Sigmoid colon (tissue), 6 donors: ENCODE measurements at regions not wholly inside any gene's neighbourhood (a gene's known extent, or its start where the extent isn't known, plus 50 kb on each side); places are given as distances from the start of the nearest gene placed in this dataset.

ENCODE experiments used
- DNase-seq: peaks from one replicate; pipeline ENCODE4 v3.0.0-alpha.2; 2019
- H3K27ac ChIP-seq, 4 donors: fragments of 200-600 bp; sonication (generic); one replicate each; pipeline ENCODE4 v1.5.1; 2016 to 2019; ENCODE audit warnings: mild to moderate bottlenecking in 1 of 4
- H3K27me3 ChIP-seq, 3 donors: fragments of 200-600 bp; sonication (generic); one replicate each; pipeline ENCODE4 v1.5.1; 2019; ENCODE audit warnings: mild to moderate bottlenecking in 1 of 3
- H3K36me3 ChIP-seq, 4 donors: fragments of 200-600 bp; sonication (generic); one replicate each; pipeline ENCODE4 v1.5.1; 2016 to 2019
- H3K4me1 ChIP-seq, 4 donors: fragments of 200-600 bp; sonication (generic); one replicate each; pipeline ENCODE4 v1.5.1; 2017 to 2019
- H3K4me3 ChIP-seq, 4 donors: fragments of 200-600 bp; sonication (generic); one replicate each; pipeline ENCODE4 v1.5.1; 2017 to 2019; ENCODE audit warnings: mild to moderate bottlenecking in 2 of 4, moderate library complexity in 1 of 4
- H3K9me3 ChIP-seq, 4 donors: fragments of 200-600 bp in 3 of 4; sonication (generic) in 3 of 4; one replicate each; pipeline versions ENCODE4 v1.5.1 to v1.6.1; 2013 to 2019
- EP300 ChIP-seq, 4 donors: sonication (generic); formaldehyde crosslinking; IDR thresholded peaks; one replicate each; pipeline ENCODE4 v1.6.1; 2017; ENCODE audit warnings: antibody characterized with exemption in 4 of 4
- POLR2A ChIP-seq, 2 donors: fragments of 450-650 bp; IDR thresholded peaks; one replicate each; pipeline ENCODE4 v1.6.1; 2016; ENCODE audit warnings: antibody characterized with exemption in 2 of 2, mild to moderate bottlenecking in 2 of 2, moderate library complexity in 2 of 2
- POLR2AphosphoS5 ChIP-seq, 4 donors: sonication (generic); formaldehyde crosslinking; IDR thresholded peaks; one replicate each; pipeline ENCODE4 v1.6.1; 2017; ENCODE audit warnings: antibody characterized with exemption in 4 of 4
- WGBS, 2 donors: extraction: QIAGEN DNeasy Blood & Tissue Kit; methylation state at CpG; one replicate each; pipeline ENCODE4 v1.1.7; 2013; 5-methylcytosine and 5-hydroxymethylcytosine counted together
- intact Hi-C: fragments of 100-400 bp; cut with DNase I; formaldehyde crosslinking; loops from one replicate; pipeline ENCODE4 v1.15.1; 2023
- TF ChIP-seq, protein P1 (sequence below), 4 experiments: fragments of 450-650 bp in 3 of 4; fragments of 200-600 bp in 1 of 4; IDR thresholded peaks; one replicate each; pipeline ENCODE4 v1.5.1; 2016 to 2019; ENCODE audit warnings: antibody characterized with exemption in 4 of 4, mild to moderate bottlenecking in 3 of 4, moderate library complexity in 2 of 4
- donor health status: healthy with polysubstance abuse.
- donor health status: healthy.

DNA sequence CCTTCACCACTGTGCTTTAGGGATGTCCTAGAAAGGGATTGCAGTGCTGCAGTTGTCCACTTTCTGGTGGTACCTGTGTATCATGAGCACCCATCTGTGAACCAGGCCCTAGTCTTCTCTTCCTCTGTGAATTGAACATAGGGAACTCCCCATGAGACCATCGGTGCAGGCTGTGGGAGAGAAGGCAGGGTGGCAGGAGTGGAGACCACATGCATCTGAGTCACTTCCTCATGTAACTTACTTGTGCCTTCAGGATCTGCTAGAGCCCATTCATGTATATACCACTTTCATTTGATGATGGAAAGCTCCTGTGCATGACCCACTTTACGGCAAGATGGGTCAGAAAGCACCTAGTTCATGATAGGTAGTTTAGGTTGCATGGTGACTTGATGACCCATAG lies 478.1 kb upstream of the CDH9 start:
- intact Hi-C loops: no loop called here
- H3K27me3 ChIP-seq: no peaks in the 10 kb centered on the region
- no peaks in the 10 kb centered on the region for H3K4me1 ChIP-seq
- WGBS, 2 donors: 75 to 93% methylated on average over 2 of the region's 2 CpGs
- no peaks in the 10 kb centered on the region for H3K36me3 ChIP-seq
- TF ChIP-seq EP300 (IDR thresholded peaks at IDR 0.05) (no peak), POLR2AphosphoS5 (IDR thresholded peaks at IDR 0.05) (no peak), POLR2A (IDR thresholded peaks at IDR 0.05) (no peak)
- TF ChIP-seq, protein P1, sequence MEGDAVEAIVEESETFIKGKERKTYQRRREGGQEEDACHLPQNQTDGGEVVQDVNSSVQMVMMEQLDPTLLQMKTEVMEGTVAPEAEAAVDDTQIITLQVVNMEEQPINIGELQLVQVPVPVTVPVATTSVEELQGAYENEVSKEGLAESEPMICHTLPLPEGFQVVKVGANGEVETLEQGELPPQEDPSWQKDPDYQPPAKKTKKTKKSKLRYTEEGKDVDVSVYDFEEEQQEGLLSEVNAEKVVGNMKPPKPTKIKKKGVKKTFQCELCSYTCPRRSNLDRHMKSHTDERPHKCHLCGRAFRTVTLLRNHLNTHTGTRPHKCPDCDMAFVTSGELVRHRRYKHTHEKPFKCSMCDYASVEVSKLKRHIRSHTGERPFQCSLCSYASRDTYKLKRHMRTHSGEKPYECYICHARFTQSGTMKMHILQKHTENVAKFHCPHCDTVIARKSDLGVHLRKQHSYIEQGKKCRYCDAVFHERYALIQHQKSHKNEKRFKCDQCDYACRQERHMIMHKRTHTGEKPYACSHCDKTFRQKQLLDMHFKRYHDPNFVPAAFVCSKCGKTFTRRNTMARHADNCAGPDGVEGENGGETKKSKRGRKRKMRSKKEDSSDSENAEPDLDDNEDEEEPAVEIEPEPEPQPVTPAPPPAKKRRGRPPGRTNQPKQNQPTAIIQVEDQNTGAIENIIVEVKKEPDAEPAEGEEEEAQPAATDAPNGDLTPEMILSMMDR (IDR thresholded peaks at IDR 0.05): no peak
- no peak for DNase-seq
- H3K27ac ChIP-seq: no peak overlapping the region
- H3K9me3 ChIP-seq: peaks cover 0 to 2% (median 1%) of the 10 kb centered on the region in 4 donors
- H3K4me3 ChIP-seq: no peak overlapping the region

DNA sequence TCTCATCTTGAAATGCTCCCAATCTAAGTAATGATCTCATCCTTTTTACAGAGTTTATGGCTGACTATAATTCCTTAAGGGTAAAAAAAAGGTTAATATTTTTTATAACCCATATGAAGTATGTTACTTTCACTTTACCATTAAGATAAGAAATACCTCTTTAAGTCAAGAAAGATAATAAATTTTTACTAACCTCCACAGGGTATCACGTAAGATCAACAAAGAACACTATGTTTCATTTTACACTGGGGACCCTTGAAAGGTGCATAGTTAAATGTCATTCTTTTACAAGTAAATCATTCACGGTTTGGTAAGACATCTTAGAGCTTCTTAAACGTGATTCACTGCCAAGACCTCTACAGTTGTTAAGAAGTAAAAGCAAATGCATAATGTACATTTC lies 472.7 kb upstream of the CDH9 start:
- Histone ChIP-seq H3K9me3 (peaks cover 0 to 2% (median 0%) of the 10 kb centered on the region in 4 donors), H3K27me3 (no peaks in the 10 kb centered on the region), H3K4me1 (no peaks in the 10 kb centered on the region), H3K36me3 (no peaks in the 10 kb centered on the region), H3K27ac (no peak overlapping the region), H3K4me3 (no peak overlapping the region)
- TF ChIP-seq EP300 (IDR thresholded peaks at IDR 0.05): no peak
- TF ChIP-seq, protein P1 (IDR thresholded peaks at IDR 0.05): no peak
- TF ChIP-seq POLR2AphosphoS5 (IDR thresholded peaks at IDR 0.05): no peak
- no peak for TF ChIP-seq POLR2A (IDR thresholded peaks at IDR 0.05)
- WGBS, 2 donors: 24 to 49% methylated on average over 3 of the region's 3 CpGs
- intact Hi-C loops: no loop called here
- DNase-seq: no peak

DNA sequence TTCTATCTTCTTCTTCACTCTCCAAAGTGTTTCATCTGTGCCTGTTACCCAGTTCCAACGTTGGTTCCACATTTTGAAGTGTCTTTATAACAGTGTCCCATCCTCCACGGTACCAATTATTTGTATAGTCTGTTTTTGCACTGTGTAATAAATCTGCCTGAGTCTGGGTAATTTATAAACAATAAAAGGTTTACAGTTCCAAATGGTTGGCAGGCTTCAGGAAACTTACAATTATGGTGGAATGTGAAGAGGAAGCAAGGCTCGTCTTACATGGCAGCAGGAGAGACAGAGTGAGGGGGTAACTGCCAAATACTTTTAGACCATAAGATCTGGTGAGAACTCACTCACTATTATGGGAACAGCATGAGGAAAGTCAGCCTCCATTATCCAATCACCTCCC lies 465.4 kb upstream of the CDH9 start:
- Histone ChIP-seq H3K36me3 (no peaks in the 10 kb centered on the region), H3K4me3 (no peak overlapping the region), H3K27me3 (no peaks in the 10 kb centered on the region), H3K4me1 (no peaks in the 10 kb centered on the region), H3K27ac (no peak overlapping the region), H3K9me3 (peaks cover 0 to 3% (median 0%) of the 10 kb centered on the region in 4 donors)
- WGBS, 2 donors: 10 to 43% methylated on average over 3 of the region's 3 CpGs
- DNase-seq: no peak
- TF ChIP-seq, protein P1 (IDR thresholded peaks at IDR 0.05): no peak
- no peak for TF ChIP-seq POLR2AphosphoS5 (IDR thresholded peaks at IDR 0.05)
- TF ChIP-seq POLR2A (IDR thresholded peaks at IDR 0.05): no peak
- intact Hi-C loops: no loop called here

DNA sequence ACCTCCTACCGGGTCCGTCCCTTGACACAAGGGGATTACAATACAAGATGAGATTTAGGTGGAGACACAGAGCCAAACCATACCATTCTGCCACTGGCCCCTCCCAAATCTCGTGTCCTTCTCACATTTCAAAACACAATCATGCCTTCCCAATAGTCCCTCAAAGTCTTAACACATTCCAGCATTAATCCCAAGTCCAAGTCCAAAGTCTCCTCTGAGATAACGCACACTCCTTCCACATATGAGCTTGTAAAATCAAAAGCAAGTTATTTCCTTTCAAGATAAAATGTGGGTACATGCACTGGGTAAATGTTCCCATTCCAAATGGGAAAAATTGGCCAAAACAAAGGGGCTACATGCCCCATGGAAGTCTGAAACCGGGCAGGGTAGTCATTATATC lies 463.9 kb upstream of the CDH9 start:
- TF ChIP-seq EP300 (IDR thresholded peaks at IDR 0.05): no peak
- TF ChIP-seq, protein P1 (IDR thresholded peaks at IDR 0.05): no peak
- TF ChIP-seq POLR2AphosphoS5 (IDR thresholded peaks at IDR 0.05): no peak
- TF ChIP-seq POLR2A (IDR thresholded peaks at IDR 0.05): no peak
- no peaks in the 10 kb centered on the region for H3K36me3 ChIP-seq
- no peak overlapping the region for H3K4me3 ChIP-seq
- no peaks in the 10 kb centered on the region for H3K27me3 ChIP-seq
- H3K27ac ChIP-seq: no peak overlapping the region
- H3K4me1 ChIP-seq: no peaks in the 10 kb centered on the region
- no peak for DNase-seq
- intact Hi-C loops: no loop called here
- WGBS, 2 donors: 32 to 62% methylated on average over 5 of the region's 5 CpGs
- peaks cover 0 to 3% (median 0%) of the 10 kb centered on the region in 4 donors for H3K9me3 ChIP-seq

DNA sequence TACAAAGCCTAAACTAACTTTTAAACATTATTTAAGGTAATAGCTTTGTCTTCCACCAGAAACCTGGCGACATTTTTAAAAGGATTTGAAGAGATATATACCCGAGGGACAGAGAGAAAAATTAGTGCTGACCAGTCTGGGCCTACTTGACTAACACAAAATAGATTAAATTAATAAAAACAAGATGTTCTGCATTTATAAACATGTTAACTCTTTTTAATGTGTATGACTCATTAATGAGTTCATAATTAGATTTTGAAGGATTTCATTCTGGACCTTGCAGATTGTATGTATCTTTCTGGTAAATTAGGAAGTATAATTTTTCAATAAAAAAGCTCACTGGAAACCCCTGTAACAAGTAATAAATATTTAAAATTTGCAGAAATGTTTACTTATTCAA lies 459.1 kb upstream of the CDH9 start:
- no peaks in the 10 kb centered on the region for H3K4me1 ChIP-seq
- DNase-seq: no peak
- H3K4me3 ChIP-seq: no peak overlapping the region
- H3K27ac ChIP-seq: no peak overlapping the region
- TF ChIP-seq, protein P1 (IDR thresholded peaks at IDR 0.05): no peak
- TF ChIP-seq POLR2A (IDR thresholded peaks at IDR 0.05) (no peak), EP300 (IDR thresholded peaks at IDR 0.05) (no peak), POLR2AphosphoS5 (IDR thresholded peaks at IDR 0.05) (no peak)
- H3K36me3 ChIP-seq: no peaks in the 10 kb centered on the region
- no peaks in the 10 kb centered on the region for H3K9me3 ChIP-seq
- intact Hi-C loops: no loop called here
- 73 to 84% methylated on average over 2 of the region's 2 CpGs for WGBS, 2 donors
- no peaks in the 10 kb centered on the region for H3K27me3 ChIP-seq
